HG02973 (cell line): ENCODE measurements at regions not wholly inside any gene's neighbourhood (a gene's known extent, or its start where the extent isn't known, plus 50 kb on each side); places are given as distances from the start of the nearest gene placed in this dataset.

ENCODE experiments used
- ATAC-seq: cut with Tn5 transposase; IDR thresholded peaks from one replicate; pipeline ENCODE4 v1.9.1; 2021; ENCODE audit warnings: moderate library complexity; ENCODE audit not compliant: unreplicated experiment

- no peak for ATAC-seq
These were observed 190.8 kb downstream of the ATP23 start for GRCh38 chr12:58131986-58132755.

- no peak for ATAC-seq
These were observed 197.1 kb downstream of the ATP23 start for GRCh38 chr12:58138424-58138823.

- ATAC-seq: no peak
These were observed 198.5 kb downstream of the ATP23 start for GRCh38 chr12:58139894-58140293.

- no peak for ATAC-seq
These were observed 199.0 kb downstream of the ATP23 start for GRCh38 chr12:58140395-58140794.

GRCh38 chr12:58142991-58143390 lies 201.6 kb downstream of the ATP23 start:
- no peak for ATAC-seq

GRCh38 chr12:58143498-58143995 lies 202.2 kb downstream of the ATP23 start:
- no peak for ATAC-seq

GRCh38 chr12:58148405-58148804 lies 207.0 kb downstream of the ATP23 start:
- ATAC-seq: no peak

GRCh38 chr12:58148976-58149375 lies 207.6 kb downstream of the ATP23 start:
- no peak for ATAC-seq

GRCh38 chr12:58154359-58154758 lies 213.0 kb downstream of the ATP23 start:
- ATAC-seq: no peak

- no peak for ATAC-seq
These were observed 215.3 kb downstream of the ATP23 start for GRCh38 chr12:58156697-58157096.

GRCh38 chr12:58159941-58160340 lies 218.6 kb downstream of the ATP23 start:
- no peak for ATAC-seq

- ATAC-seq: no peak
These were observed 220.4 kb downstream of the ATP23 start for GRCh38 chr12:58161773-58162172.

- no peak for ATAC-seq
These were observed 221.7 kb downstream of the ATP23 start for GRCh38 chr12:58163021-58163420.

- ATAC-seq: no peak
These were observed 225.3 kb downstream of the ATP23 start for GRCh38 chr12:58166643-58167042.

GRCh38 chr12:58167622-58168021 lies 226.3 kb downstream of the ATP23 start:
- no peak for ATAC-seq

- ATAC-seq: no peak
These were observed 228.5 kb downstream of the ATP23 start for GRCh38 chr12:58169826-58170225.

GRCh38 chr12:58171914-58172313 lies 230.5 kb downstream of the ATP23 start:
- no peak for ATAC-seq

GRCh38 chr12:58172433-58173073 lies 231.2 kb downstream of the ATP23 start:
- no peak for ATAC-seq

GRCh38 chr12:58174316-58174715 lies 232.9 kb downstream of the ATP23 start:
- ATAC-seq: no peak

- ATAC-seq: no peak
These were observed 235.0 kb downstream of the ATP23 start for GRCh38 chr12:58176296-58176869.

- ATAC-seq: no peak
These were observed 236.0 kb downstream of the ATP23 start for GRCh38 chr12:58177366-58177765.

- ATAC-seq: no peak
These were observed 242.8 kb downstream of the ATP23 start for GRCh38 chr12:58184212-58184611.
